B cell (primary cell): ENCODE measurements at regions not wholly inside any gene's neighbourhood (a gene's known extent, or its start where the extent isn't known, plus 50 kb on each side); places are given as distances from the start of the nearest gene placed in this dataset.

Experiments used
- ATAC-seq: fragments of 200-7000 bp; cut with Tn5 transposase; one replicate; pipeline ENCODE4 v1.10.0; 2021; ENCODE audit warnings: low read depth, mild to moderate bottlenecking, moderate number of reproducible peaks, moderate library complexity
- CTCF ChIA-PET: fragments of 350-600 bp; sonication (Branson Sonifier 250); formaldehyde crosslinking; loops from one replicate; lab custom pipeline; 2021; ENCODE audit warnings: antibody characterized with exemption, inconsistent platforms; lab: Charles Lee
- POLR2A ChIA-PET: fragments of 350-600 bp; sonication (Branson Sonifier 250); formaldehyde crosslinking; loops from one replicate; lab custom pipeline; 2021; ENCODE audit warnings: antibody characterized with exemption; lab: Charles Lee
- DNase-seq: peaks from one replicate; pipeline ENCODE4 v3.0.0; 2013
- H2AFZ ChIP-seq: 2 replicates; pipeline ENCODE4 v1.6.1; 2012; ENCODE audit warnings: mild to moderate bottlenecking, low read depth, low read length; ENCODE audit not compliant: insufficient read depth, poor library complexity, severe bottlenecking
- H3K27ac ChIP-seq, 2 donors: 1 replicate in 1 of 2; 2 replicates in 1 of 2; pipeline ENCODE4 v1.5.1; 2012 to 2013; ENCODE audit warnings: low read length in 2 of 2, mild to moderate bottlenecking in 2 of 2, moderate library complexity in 1 of 2
- H3K27me3 ChIP-seq, 4 experiments: fragments of 200-600 bp in 1 of 4; sonication (generic) in 1 of 4; replicated peaks in 1 of 4; 1 replicate in 2 of 4; 2 replicates in 2 of 4; pipeline versions ENCODE4 v1.6.1 to v1.7.0; 2013 to 2016; ENCODE audit warnings: low read length in 3 of 4, mild to moderate bottlenecking in 2 of 4, mixed read lengths in 1 of 4, moderate library complexity in 1 of 4; ENCODE audit not compliant: insufficient read depth in 4 of 4, control insufficient read depth in 3 of 4; ENCODE audit errors: control extremely low read depth in 1 of 4
- H3K36me3 ChIP-seq, 2 experiments: replicated peaks in 1 of 2; 1 replicate in 1 of 2; 2 replicates in 1 of 2; pipeline versions ENCODE4 v1.6.1 to v1.7.1; 2013; ENCODE audit warnings: low read length in 1 of 2; ENCODE audit not compliant: insufficient read depth in 2 of 2, control insufficient read depth in 1 of 2; ENCODE audit errors: control extremely low read depth in 1 of 2, extremely low read depth in 1 of 2
- H3K4me1 ChIP-seq, 2 donors: fragments of 200-600 bp in 1 of 2; sonication (generic) in 1 of 2; 1 replicate in 1 of 2; 2 replicates in 1 of 2; pipeline versions ENCODE4 v1.5.1 to v1.6.1; 2013 to 2017; ENCODE audit warnings: low read length in 2 of 2; ENCODE audit not compliant: control insufficient read depth in 2 of 2, insufficient read depth in 2 of 2
- H3K4me2 ChIP-seq: replicated peaks from 2 replicates; pipeline ENCODE3; 2012; ENCODE audit warnings: mild to moderate bottlenecking, low read depth, low read length; ENCODE audit not compliant: poor library complexity, severe bottlenecking
- H3K4me3 ChIP-seq, 5 experiments: fragments of 200-600 bp in 1 of 5; sonication (generic) in 1 of 5; 1 replicate in 3 of 5; 2 replicates in 2 of 5; pipeline versions ENCODE4 v1.5.1 to v1.7.0; 2011 to 2016; ENCODE audit warnings: low read length in 4 of 5, mild to moderate bottlenecking in 4 of 5, low read depth in 2 of 5, control low read depth in 1 of 5, moderate library complexity in 1 of 5; ENCODE audit not compliant: insufficient read depth in 1 of 5; ENCODE audit errors: control extremely low read depth in 1 of 5, extremely low read depth in 1 of 5
- H3K79me2 ChIP-seq: fragments of 200-600 bp; sonication (generic); one replicate; pipeline ENCODE4 v1.6.0; 2016; ENCODE audit warnings: low read length; ENCODE audit not compliant: control insufficient read depth, insufficient read depth
- H3K9ac ChIP-seq: fragments of 200-600 bp; sonication (generic); 2 replicates; pipeline ENCODE4 v1.6.1; 2017; ENCODE audit warnings: mild to moderate bottlenecking, low read length, moderate library complexity
- H3K9me3 ChIP-seq, 3 donors: one replicate each; pipeline versions ENCODE4 v1.6.1 to v1.7.1; 2013; ENCODE audit warnings: low read length in 2 of 3; ENCODE audit not compliant: control insufficient read depth in 2 of 3, insufficient read depth in 1 of 3; ENCODE audit errors: control extremely low read depth in 1 of 3
- H4K20me1 ChIP-seq: 2 replicates; pipeline ENCODE4 v1.6.0; 2012; ENCODE audit warnings: mild to moderate bottlenecking, low read length; ENCODE audit not compliant: insufficient read depth, control insufficient read depth, poor library complexity, severe bottlenecking
- H3K27ac Mint-ChIP-seq: one replicate; pipeline ENCODE4 v1.8.0; 2021; ENCODE audit warnings: mixed read lengths
- H3K27me3 Mint-ChIP-seq: one replicate; pipeline ENCODE4 v1.8.0; 2021; ENCODE audit warnings: mixed read lengths
- H3K4me1 Mint-ChIP-seq: one replicate; pipeline ENCODE4 v1.8.0; 2021; ENCODE audit warnings: mixed read lengths
- H3K4me3 Mint-ChIP-seq: one replicate; pipeline ENCODE4 v1.8.0; 2021; ENCODE audit warnings: mixed read lengths
- H3K9me3 Mint-ChIP-seq: one replicate; pipeline ENCODE4 v1.8.0; 2022; ENCODE audit warnings: mixed read lengths; ENCODE audit not compliant: insufficient read depth
- EZH2 ChIP-seq: IDR thresholded peaks from 2 replicates; pipeline ENCODE4 v1.6.1; 2012; ENCODE audit warnings: borderline replicate concordance, low read depth, mild to moderate bottlenecking, moderate library complexity, low read length; ENCODE audit not compliant: insufficient read depth, poor library complexity, severe bottlenecking
- WGBS: methylation state at CpG from one replicate; pipeline ENCODE4 v1.1.5; 2013; ENCODE audit warnings: missing lambda C conversion rate; ENCODE audit not compliant: insufficient coverage; 5-methylcytosine and 5-hydroxymethylcytosine counted together
- intact Hi-C: fragments of 100-400 bp; cut with micrococcal nuclease; formaldehyde crosslinking; loops from one replicate; pipeline ENCODE4 v1.10.0; 2022
- TF ChIP-seq, protein P1 (sequence below): fragments of 200-600 bp; IDR thresholded peaks from one replicate; pipeline ENCODE4 v1.8.0; 2022; ENCODE audit warnings: antibody characterized with exemption, mild to moderate bottlenecking

DNA sequence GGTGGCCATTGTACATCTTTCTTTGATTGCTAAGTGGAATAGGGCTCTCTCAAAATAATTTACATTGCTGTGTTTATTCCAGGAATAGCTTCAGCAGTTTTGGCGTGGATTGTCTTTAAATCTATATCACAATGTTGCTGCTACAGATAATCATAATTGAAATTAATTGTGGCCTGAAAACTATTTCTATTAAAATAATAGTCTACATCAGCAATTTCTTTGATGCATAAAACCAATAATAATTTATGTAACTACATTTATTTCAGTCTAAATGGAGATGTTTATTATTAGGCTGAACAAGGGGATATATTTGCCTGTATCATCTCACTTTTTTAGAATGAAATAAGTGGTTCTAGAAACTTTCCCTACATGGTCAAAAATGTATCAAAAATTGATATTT is 456.0 kb upstream of the CTNND2 start:
- Mint-ChIP-seq H3K9me3 (peaks cover 9% of the 10 kb centered on the region), H3K4me1 (no peaks in the 10 kb centered on the region), H3K27ac (no peak overlapping the region), H3K27me3 (no peaks in the 10 kb centered on the region), H3K4me3 (no peak overlapping the region)
- Histone ChIP-seq H3K4me3 (no peak overlapping the region), H3K27ac (no peak overlapping the region), H3K27me3 (no peaks in the 10 kb centered on the region), H3K4me2 (no peak overlapping the region), H3K9me3 (no peaks in the 10 kb centered on the region), H3K79me2 (no peaks in the 10 kb centered on the region), H2AFZ (no peak overlapping the region), H4K20me1 (no peaks in the 10 kb centered on the region), H3K36me3 (no peaks in the 10 kb centered on the region), H3K9ac (no peak overlapping the region), H3K4me1 (no peaks in the 10 kb centered on the region)
- intact Hi-C loops: no loop called here
- POLR2A ChIA-PET: no interaction called here
- DNase-seq (no peak), ATAC-seq (no peak)
- TF ChIP-seq, protein P1, sequence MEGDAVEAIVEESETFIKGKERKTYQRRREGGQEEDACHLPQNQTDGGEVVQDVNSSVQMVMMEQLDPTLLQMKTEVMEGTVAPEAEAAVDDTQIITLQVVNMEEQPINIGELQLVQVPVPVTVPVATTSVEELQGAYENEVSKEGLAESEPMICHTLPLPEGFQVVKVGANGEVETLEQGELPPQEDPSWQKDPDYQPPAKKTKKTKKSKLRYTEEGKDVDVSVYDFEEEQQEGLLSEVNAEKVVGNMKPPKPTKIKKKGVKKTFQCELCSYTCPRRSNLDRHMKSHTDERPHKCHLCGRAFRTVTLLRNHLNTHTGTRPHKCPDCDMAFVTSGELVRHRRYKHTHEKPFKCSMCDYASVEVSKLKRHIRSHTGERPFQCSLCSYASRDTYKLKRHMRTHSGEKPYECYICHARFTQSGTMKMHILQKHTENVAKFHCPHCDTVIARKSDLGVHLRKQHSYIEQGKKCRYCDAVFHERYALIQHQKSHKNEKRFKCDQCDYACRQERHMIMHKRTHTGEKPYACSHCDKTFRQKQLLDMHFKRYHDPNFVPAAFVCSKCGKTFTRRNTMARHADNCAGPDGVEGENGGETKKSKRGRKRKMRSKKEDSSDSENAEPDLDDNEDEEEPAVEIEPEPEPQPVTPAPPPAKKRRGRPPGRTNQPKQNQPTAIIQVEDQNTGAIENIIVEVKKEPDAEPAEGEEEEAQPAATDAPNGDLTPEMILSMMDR: no peak
- TF ChIP-seq EZH2: no peak
- WGBS: no CpG with 5 or more reads among the region's 1 CpG
- CTCF ChIA-PET: no interaction called here

DNA sequence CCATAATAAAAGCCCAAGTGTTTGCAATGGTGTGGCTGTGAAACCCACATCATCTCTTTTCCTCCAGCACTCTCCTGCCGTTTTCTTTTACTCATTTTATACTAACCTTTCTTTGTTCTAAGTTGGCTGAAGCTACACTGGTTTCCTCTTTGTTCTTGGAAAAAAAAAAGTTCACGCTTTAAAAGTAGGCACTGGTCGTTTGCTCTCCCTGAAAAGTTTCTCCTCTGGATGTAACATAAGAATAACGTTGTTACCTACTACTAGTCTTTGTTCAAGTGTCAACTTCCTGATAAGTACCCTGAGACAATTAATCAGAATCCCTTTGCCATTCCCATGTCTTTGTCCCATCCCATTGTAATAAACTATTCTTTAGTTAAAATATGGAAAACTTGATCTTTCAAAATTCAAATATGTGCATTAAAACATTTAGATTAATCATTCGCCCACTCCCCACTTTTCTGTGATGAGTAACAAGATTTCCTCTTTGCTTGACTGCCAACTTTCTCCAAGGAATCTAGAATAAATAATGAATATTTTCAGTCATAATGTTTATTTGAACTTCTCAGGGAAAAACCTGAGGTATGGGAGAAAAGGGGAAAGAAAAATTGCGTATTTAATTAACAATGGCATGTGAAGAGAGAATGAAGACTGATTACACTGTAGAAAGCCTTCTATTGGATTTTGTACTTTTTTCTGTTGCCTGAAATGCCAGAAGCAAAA is 454.3 kb upstream of the CTNND2 start:
- intact Hi-C loops: no loop called here
- no peaks in the 10 kb centered on the region for H3K4me1 ChIP-seq
- H3K4me3 ChIP-seq: no peak overlapping the region
- WGBS: 67% methylated on average over 1 of the region's 6 CpGs
- DNase-seq (no peak), ATAC-seq (no peak)
- Mint-ChIP-seq H3K9me3 (peaks cover 11% of the 10 kb centered on the region), H3K27me3 (no peaks in the 10 kb centered on the region), H3K4me1 (no peaks in the 10 kb centered on the region), H3K27ac (no peak overlapping the region), H3K4me3 (no peak overlapping the region)
- H3K9me3 ChIP-seq: no peaks in the 10 kb centered on the region
- ChIA-PET POLR2A (no interaction called here), CTCF (no interaction called here)
- H3K27ac ChIP-seq: no peak overlapping the region
- H2AFZ ChIP-seq: no peak overlapping the region
- no peaks in the 10 kb centered on the region for H3K79me2 ChIP-seq
- no peak for TF ChIP-seq EZH2
- TF ChIP-seq, protein P1: no peak
- H3K9ac ChIP-seq: no peak overlapping the region
- no peaks in the 10 kb centered on the region for H3K36me3 ChIP-seq
- no peaks in the 10 kb centered on the region for H4K20me1 ChIP-seq
- no peak overlapping the region for H3K4me2 ChIP-seq
- no peaks in the 10 kb centered on the region for H3K27me3 ChIP-seq
